ENCODE measurements at regions not wholly inside any gene's neighbourhood (a gene's known extent, or its start where the extent isn't known, plus 50 kb on each side); places are given as distances from the start of the nearest gene placed in this dataset.

- TF ChIP-seq RREB1 (CRISPR knock-in tag; IDR thresholded peaks at IDR 0.05) = no peak
Observed at GRCh38 chr21:29441651-29442050, 142.9 kb downstream of the BACH1 start (continued).

- Histone ChIP-seq H3K4me1 (replicated peaks in 1 of 2; ENCODE audit: control insufficient read depth in 2 of 2, insufficient read depth in 2 of 2, low read length in 2 of 2) (no peaks in the 10 kb centered on the region), H3K4me3 (no peak overlapping the region), H3K27ac (ENCODE audit: extremely low read depth, low read depth, low read length) (no peak overlapping the region), H3K27me3 (ENCODE audit: control insufficient read depth in 2 of 2, insufficient read depth in 2 of 2, low read length in 2 of 2) (no peaks in the 10 kb centered on the region), H3K79me2 (ENCODE audit: control insufficient read depth, insufficient read depth, low read length) (no peaks in the 10 kb centered on the region), H4K20me1 (replicated peaks; ENCODE audit: control insufficient read depth, insufficient read depth, low read length) (no peaks in the 10 kb centered on the region), H3K9me3 (replicated peaks; ENCODE audit: control insufficient read depth, insufficient read depth, low read depth, low read length) (no peaks in the 10 kb centered on the region), H2AFZ (ENCODE audit: low read depth, low read length) (no peak overlapping the region), H3K36me3 (ENCODE audit: control insufficient read depth, insufficient read depth, low read length) (no peaks in the 10 kb centered on the region), H3K9ac (ENCODE audit: insufficient read depth in 1 of 2, low read depth in 2 of 2, low read length in 2 of 2) (no peak overlapping the region), H3K9me1 (ENCODE audit: control insufficient read depth, insufficient read depth, low read length) (no peaks in the 10 kb centered on the region), H3K4me2 (ENCODE audit: insufficient read depth, low read length) (no peak overlapping the region)
- FAIRE-seq (no peak), ATAC-seq (no peak), DNase-seq (ENCODE audit: extremely low read depth in 1 of 4, low spot score in 3 of 4) (no peak)
- intact Hi-C loops (cut with micrococcal nuclease) (no loop called here), in situ Hi-C loops (cut with MboI) (no loop called here)
- BruUV-seq (replicated peaks) = no TSS peak
- POLR2A ChIA-PET = no interaction called here
- CTCF ChIA-PET (ENCODE audit: low intra/inter-chr PET ratio) = no interaction called here
- WGBS (ENCODE audit: insufficient coverage, low coverage, missing lambda C conversion rate) = 86% methylated on average over 1 of the region's 1 CpG
- TF ChIP-seq ATF3 (IDR thresholded peaks at IDR 0.05) = no peak
- TF ChIP-seq ATF3 (CRISPR knock-in tag; conservative IDR thresholded peaks at IDR 0.05) = no peak
- no peak for TF ChIP-seq ZNF165 (CRISPR knock-in tag; IDR thresholded peaks at IDR 0.05; ENCODE audit: borderline replicate concordance)
- TF ChIP-seq E2F6 (IDR thresholded peaks at IDR 0.05; ENCODE audit: borderline replicate concordance in 1 of 2, extremely low read depth in 1 of 2, insufficient read depth in 1 of 2, insufficient read length in 1 of 2, low read depth in 1 of 2, low read length in 1 of 2, poor library complexity in 1 of 2, severe bottlenecking in 1 of 2) = no peak
- no peak for TF ChIP-seq NFIX (CRISPR knock-in tag; IDR thresholded peaks at IDR 0.05; ENCODE audit: low read depth)
- no peak for TF ChIP-seq KDM2B (CRISPR knock-in tag; IDR thresholded peaks at IDR 0.05)
- TF ChIP-seq MCM5 (IDR thresholded peaks at IDR 0.05; ENCODE audit: low read depth) = no peak
- no peak for TF ChIP-seq L3MBTL2 (IDR thresholded peaks at IDR 0.05)
- TF ChIP-seq EHMT2 (IDR thresholded peaks at IDR 0.05) = no peak
- TF ChIP-seq MCM3 (IDR thresholded peaks at IDR 0.05) = no peak
- TF ChIP-seq MAFK (IDR thresholded peaks at IDR 0.05; ENCODE audit: low read length) = no peak
- TF ChIP-seq HINFP (tag; conservative IDR thresholded peaks at IDR 0.05; ENCODE audit: low read depth) = no peak
Observed at GRCh38 chr21:29443411-29444010, 144.8 kb downstream of the BACH1 start.
